ENCODE measurements at regions not wholly inside any gene's neighbourhood (a gene's known extent, or its start where the extent isn't known, plus 50 kb on each side); places are given as distances from the start of the nearest gene placed in this dataset.

- no peaks in the 10 kb centered on the region for H3K27me3 ChIP-seq (ENCODE audit: insufficient read depth, poor library complexity, severe bottlenecking)
Measured at GRCh38 chr7:131830681-131831080, 274.3 kb upstream of the PODXL start.

DNA sequence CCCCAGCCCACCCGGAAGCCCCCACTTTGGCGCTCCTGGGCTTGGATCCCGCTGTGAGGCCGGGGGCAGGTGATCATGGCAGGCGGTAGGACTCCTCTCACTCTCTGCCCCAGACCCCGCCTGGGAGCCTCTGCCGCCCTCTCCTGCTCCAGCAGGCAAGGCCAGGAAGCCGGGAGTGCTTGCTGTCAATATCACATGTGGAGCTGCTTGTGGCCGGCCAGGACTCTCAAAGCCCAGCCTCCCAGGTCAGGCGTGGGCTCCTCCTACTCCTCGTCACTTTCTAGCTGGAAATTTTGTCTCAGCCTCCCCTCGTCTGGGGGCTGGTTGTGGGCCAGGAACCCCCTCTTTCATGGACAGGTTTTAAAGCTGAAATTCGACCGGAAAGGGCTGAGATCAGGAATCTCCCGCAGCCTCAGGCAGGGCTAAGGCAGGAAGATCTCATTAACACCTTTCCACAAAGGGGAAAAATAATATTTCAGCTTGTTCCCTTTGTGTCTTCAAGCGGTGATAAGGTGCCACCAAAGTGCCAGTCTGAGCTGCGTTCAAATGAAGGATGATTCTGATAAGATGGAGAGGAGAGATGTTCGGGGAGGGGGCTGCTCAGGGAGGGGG is 273.6 kb upstream of the PODXL start:
- Histone ChIP-seq H3K27ac (replicated peaks) (no peak overlapping the region), H3K27me3 (ENCODE audit: insufficient read depth, poor library complexity, severe bottlenecking) (no peaks in the 10 kb centered on the region), H3K4me3 (replicated peaks; ENCODE audit: insufficient read depth, low read length) (no peak overlapping the region)
- no peak for TF ChIP-seq SPI1 (IDR thresholded peaks at IDR 0.05; ENCODE audit: borderline replicate concordance, low read depth)
- TF ChIP-seq, protein P1, sequence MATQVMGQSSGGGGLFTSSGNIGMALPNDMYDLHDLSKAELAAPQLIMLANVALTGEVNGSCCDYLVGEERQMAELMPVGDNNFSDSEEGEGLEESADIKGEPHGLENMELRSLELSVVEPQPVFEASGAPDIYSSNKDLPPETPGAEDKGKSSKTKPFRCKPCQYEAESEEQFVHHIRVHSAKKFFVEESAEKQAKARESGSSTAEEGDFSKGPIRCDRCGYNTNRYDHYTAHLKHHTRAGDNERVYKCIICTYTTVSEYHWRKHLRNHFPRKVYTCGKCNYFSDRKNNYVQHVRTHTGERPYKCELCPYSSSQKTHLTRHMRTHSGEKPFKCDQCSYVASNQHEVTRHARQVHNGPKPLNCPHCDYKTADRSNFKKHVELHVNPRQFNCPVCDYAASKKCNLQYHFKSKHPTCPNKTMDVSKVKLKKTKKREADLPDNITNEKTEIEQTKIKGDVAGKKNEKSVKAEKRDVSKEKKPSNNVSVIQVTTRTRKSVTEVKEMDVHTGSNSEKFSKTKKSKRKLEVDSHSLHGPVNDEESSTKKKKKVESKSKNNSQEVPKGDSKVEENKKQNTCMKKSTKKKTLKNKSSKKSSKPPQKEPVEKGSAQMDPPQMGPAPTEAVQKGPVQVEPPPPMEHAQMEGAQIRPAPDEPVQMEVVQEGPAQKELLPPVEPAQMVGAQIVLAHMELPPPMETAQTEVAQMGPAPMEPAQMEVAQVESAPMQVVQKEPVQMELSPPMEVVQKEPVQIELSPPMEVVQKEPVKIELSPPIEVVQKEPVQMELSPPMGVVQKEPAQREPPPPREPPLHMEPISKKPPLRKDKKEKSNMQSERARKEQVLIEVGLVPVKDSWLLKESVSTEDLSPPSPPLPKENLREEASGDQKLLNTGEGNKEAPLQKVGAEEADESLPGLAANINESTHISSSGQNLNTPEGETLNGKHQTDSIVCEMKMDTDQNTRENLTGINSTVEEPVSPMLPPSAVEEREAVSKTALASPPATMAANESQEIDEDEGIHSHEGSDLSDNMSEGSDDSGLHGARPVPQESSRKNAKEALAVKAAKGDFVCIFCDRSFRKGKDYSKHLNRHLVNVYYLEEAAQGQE (IDR thresholded peaks at IDR 0.05; ENCODE audit: insufficient replicate concordance, low read depth), result no peak
- TF ChIP-seq GABPA (IDR thresholded peaks at IDR 0.05; ENCODE audit: low read depth), result no peak
- no peak for TF ChIP-seq POLR2AphosphoS5 (IDR thresholded peaks at IDR 0.05; ENCODE audit: low read depth)
- no peak for TF ChIP-seq CTCF (IDR thresholded peaks at IDR 0.05; ENCODE audit: insufficient read depth, low read length)
- DNase-seq (ENCODE audit: low read depth in 1 of 2, low spot score in 1 of 2), result no peak

More at GRCh38 chr7:131830681-131831080, 274.3 kb upstream of the PODXL start:
- DNase-seq (ENCODE audit: low read depth in 1 of 2, low spot score in 1 of 2), result no peak
- H3K4me3 ChIP-seq (replicated peaks; ENCODE audit: insufficient read depth, low read length), result no peak overlapping the region
- TF ChIP-seq CTCF (IDR thresholded peaks at IDR 0.05; ENCODE audit: insufficient read depth, low read length), result no peak
- no peak for TF ChIP-seq SPI1 (IDR thresholded peaks at IDR 0.05; ENCODE audit: borderline replicate concordance, low read depth)
- TF ChIP-seq, protein P1 (IDR thresholded peaks at IDR 0.05; ENCODE audit: insufficient replicate concordance, low read depth), result no peak
- TF ChIP-seq GABPA (IDR thresholded peaks at IDR 0.05; ENCODE audit: low read depth), result no peak
- no peak for TF ChIP-seq POLR2AphosphoS5 (IDR thresholded peaks at IDR 0.05; ENCODE audit: low read depth)
- H3K27ac ChIP-seq (replicated peaks), result no peak overlapping the region

DNA sequence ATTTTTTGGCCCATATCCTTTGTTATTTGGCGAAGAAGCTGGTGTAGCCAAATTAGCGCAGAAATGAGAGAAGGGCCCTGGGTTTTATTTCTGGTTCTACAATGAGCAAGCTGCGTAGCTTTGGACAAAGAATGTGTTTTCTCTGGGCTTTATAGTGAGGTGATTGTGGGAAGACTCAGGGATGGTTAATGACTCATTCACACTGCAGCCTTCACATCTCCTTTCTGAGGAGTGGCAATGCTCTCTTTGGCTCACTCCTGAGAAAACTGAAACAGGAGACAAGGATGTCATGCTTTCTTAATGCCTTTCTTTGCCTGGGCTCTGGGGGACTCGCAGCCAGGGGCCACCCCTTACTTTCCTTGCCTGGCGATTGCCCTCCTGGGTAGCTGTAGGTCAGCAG is 271.0 kb upstream of the PODXL start:
- H3K4me3 ChIP-seq (replicated peaks; ENCODE audit: insufficient read depth, low read length), result no peak overlapping the region
- H3K27ac ChIP-seq (replicated peaks), result no peak overlapping the region
- no peak for DNase-seq (ENCODE audit: low read depth in 1 of 2, low spot score in 1 of 2)
- H3K27me3 ChIP-seq (ENCODE audit: insufficient read depth, poor library complexity, severe bottlenecking), result no peaks in the 10 kb centered on the region
- TF ChIP-seq SPI1 (IDR thresholded peaks at IDR 0.05; ENCODE audit: borderline replicate concordance, low read depth), result no peak
- TF ChIP-seq, protein P1 (IDR thresholded peaks at IDR 0.05; ENCODE audit: insufficient replicate concordance, low read depth), result no peak
- TF ChIP-seq GABPA (IDR thresholded peaks at IDR 0.05; ENCODE audit: low read depth), result no peak
